HUES64 (cell line): ENCODE measurements at regions not wholly inside any gene's neighbourhood (a gene's known extent, or its start where the extent isn't known, plus 50 kb on each side); places are given as distances from the start of the nearest gene placed in this dataset.
"Not testable (repeated sequence)": the region's sequence is repeated elsewhere in the genome, so short reads cannot be mapped to it uniquely, and the experiment has no call there.

Experiments used
- H3K27ac ChIP-seq: 2 replicates; pipeline ENCODE4 v1.7.0; 2013; ENCODE audit warnings: low read depth, low read length, inconsistent platforms
- H3K27me3 ChIP-seq: 2 replicates; pipeline ENCODE4 v1.6.1; 2013; ENCODE audit warnings: mild to moderate bottlenecking, low read length; ENCODE audit not compliant: insufficient read depth
- H3K36me3 ChIP-seq: 2 replicates; pipeline ENCODE4 v1.6.1; 2013; ENCODE audit warnings: mild to moderate bottlenecking, low read length; ENCODE audit not compliant: insufficient read depth
- H3K4me1 ChIP-seq: 2 replicates; pipeline ENCODE4 v1.6.1; 2013; ENCODE audit warnings: mild to moderate bottlenecking, low read length, moderate library complexity; ENCODE audit not compliant: insufficient read depth
- H3K4me3 ChIP-seq: 2 replicates; pipeline ENCODE4 v1.5.1; 2013; ENCODE audit warnings: mild to moderate bottlenecking, low read length, moderate library complexity
- H3K9ac ChIP-seq: 2 replicates; pipeline ENCODE4 v1.6.1; 2013; ENCODE audit warnings: mild to moderate bottlenecking, low read depth, low read length
- H3K9me3 ChIP-seq: 2 replicates; pipeline ENCODE4 v1.6.1; 2013; ENCODE audit warnings: low read depth, low read length; ENCODE audit not compliant: insufficient read depth
- whole genome bisulfite sequencing: fragments of 150-250, 120-280 bp; methylation state at CpG from one replicate; pipeline ENCODE4 v1.1.7; 2013; ENCODE audit warnings: missing lambda C conversion rate; 5-methylcytosine and 5-hydroxymethylcytosine counted together

GRCh38 chr10:30169342-30169741, 110.0 kb upstream of the JCAD start:
- Histone ChIP-seq H3K9me3 (no peaks in the 10 kb centered on the region), H3K36me3 (no peaks in the 10 kb centered on the region), H3K4me3 (no peak overlapping the region), H3K9ac (no peak overlapping the region), H3K27me3 (no peaks in the 10 kb centered on the region), H3K27ac (no peak overlapping the region), H3K4me1 (no peaks in the 10 kb centered on the region)
- 96% methylated on average over 3 of the region's 3 CpGs for WGBS

- WGBS, result 86% methylated on average over 4 of the region's 5 CpGs
- Histone ChIP-seq H3K4me3 (no peak overlapping the region), H3K27ac (no peak overlapping the region), H3K9ac (no peak overlapping the region), H3K36me3 (no peaks in the 10 kb centered on the region), H3K4me1 (no peaks in the 10 kb centered on the region), H3K27me3 (no peaks in the 10 kb centered on the region), H3K9me3 (no peaks in the 10 kb centered on the region)
Observed at GRCh38 chr10:30166929-30167328, 107.5 kb upstream of the JCAD start.

GRCh38 chr10:30163410-30163809, 104.0 kb upstream of the JCAD start:
- not testable (repeated sequence) for H3K4me1 ChIP-seq, H3K4me3 ChIP-seq, H3K27me3 ChIP-seq, H3K9ac ChIP-seq, H3K36me3 ChIP-seq, H3K27ac ChIP-seq, H3K9me3 ChIP-seq
- WGBS, result 87% methylated on average over 10 of the region's 10 CpGs

GRCh38 chr10:30162796-30163195, 103.4 kb upstream of the JCAD start:
- WGBS, result 95% methylated on average over 25 of the region's 25 CpGs
- H3K9ac ChIP-seq, H3K27me3 ChIP-seq, H3K27ac ChIP-seq, H3K4me3 ChIP-seq, H3K36me3 ChIP-seq, H3K9me3 ChIP-seq, H3K4me1 ChIP-seq: not testable (repeated sequence)

- Histone ChIP-seq H3K4me3 (no peak overlapping the region), H3K4me1 (no peaks in the 10 kb centered on the region), H3K36me3 (no peaks in the 10 kb centered on the region), H3K9me3 (no peaks in the 10 kb centered on the region), H3K9ac (no peak overlapping the region), H3K27ac (no peak overlapping the region), H3K27me3 (no peaks in the 10 kb centered on the region)
- WGBS, result 41% methylated on average over 6 of the region's 6 CpGs
Observed at GRCh38 chr10:30160271-30160982, 101.0 kb upstream of the JCAD start.

- H3K9ac ChIP-seq, H3K4me3 ChIP-seq, H3K27me3 ChIP-seq, H3K9me3 ChIP-seq, H3K27ac ChIP-seq, H3K4me1 ChIP-seq, H3K36me3 ChIP-seq: not testable (repeated sequence)
- 88% methylated on average over 2 of the region's 2 CpGs for WGBS
Observed at GRCh38 chr10:30159614-30160013, 100.2 kb upstream of the JCAD start.

- H3K36me3 ChIP-seq, result no peaks in the 10 kb centered on the region
- no peaks in the 10 kb centered on the region for H3K9me3 ChIP-seq
- WGBS, result 68% methylated on average over 1 of the region's 2 CpGs
- no peak overlapping the region for H3K9ac ChIP-seq
- H3K4me1 ChIP-seq, result no peaks in the 10 kb centered on the region
- H3K4me3 ChIP-seq, result no peak overlapping the region
- no peak overlapping the region for H3K27ac ChIP-seq
- H3K27me3 ChIP-seq, result no peaks in the 10 kb centered on the region
Observed at GRCh38 chr10:30158325-30158960, 99.1 kb upstream of the JCAD start.

- Histone ChIP-seq H3K9ac (no peak overlapping the region), H3K27me3 (no peaks in the 10 kb centered on the region), H3K27ac (no peak overlapping the region), H3K36me3 (no peaks in the 10 kb centered on the region), H3K4me3 (no peak overlapping the region), H3K9me3 (no peaks in the 10 kb centered on the region), H3K4me1 (no peaks in the 10 kb centered on the region)
- WGBS, result 81% methylated on average over 4 of the region's 4 CpGs
Observed at GRCh38 chr10:30155401-30155800, 96.0 kb upstream of the JCAD start.

GRCh38 chr10:30154561-30154960, 95.2 kb upstream of the JCAD start:
- Histone ChIP-seq H3K36me3 (no peaks in the 10 kb centered on the region), H3K4me1 (no peaks in the 10 kb centered on the region), H3K4me3 (no peak overlapping the region), H3K9ac (no peak overlapping the region), H3K9me3 (no peaks in the 10 kb centered on the region), H3K27me3 (no peaks in the 10 kb centered on the region), H3K27ac (no peak overlapping the region)
- 100% methylated on average over 1 of the region's 1 CpG for WGBS

- H3K4me1 ChIP-seq, result no peaks in the 10 kb centered on the region
- no peaks in the 10 kb centered on the region for H3K9me3 ChIP-seq
- H3K36me3 ChIP-seq, result no peaks in the 10 kb centered on the region
- no peak overlapping the region for H3K27ac ChIP-seq
- H3K4me3 ChIP-seq, result no peak overlapping the region
- H3K9ac ChIP-seq, result no peak overlapping the region
- WGBS, result 93% methylated on average over 4 of the region's 4 CpGs
- H3K27me3 ChIP-seq, result no peaks in the 10 kb centered on the region
Observed at GRCh38 chr10:30154126-30154525, 94.7 kb upstream of the JCAD start.

GRCh38 chr10:30151581-30152389, 92.4 kb upstream of the JCAD start:
- Histone ChIP-seq H3K36me3 (no peaks in the 10 kb centered on the region), H3K9me3 (no peaks in the 10 kb centered on the region), H3K27me3 (no peaks in the 10 kb centered on the region), H3K27ac (no peak overlapping the region), H3K9ac (no peak overlapping the region), H3K4me3 (no peak overlapping the region), H3K4me1 (no peaks in the 10 kb centered on the region)
- 84% methylated on average over 8 of the region's 8 CpGs for WGBS
